Epithelial cell of proximal tubule (primary cell): ENCODE measurements at regions not wholly inside any gene's neighbourhood (a gene's known extent, or its start where the extent isn't known, plus 50 kb on each side); places are given as distances from the start of the nearest gene placed in this dataset.

Source experiments
- DNase-seq: peaks from one replicate; pipeline ENCODE4 v3.0.0-alpha.2; 2011; ENCODE audit warnings: low read depth
- H3K4me3 ChIP-seq: 2 replicates; pipeline ENCODE4 v1.5.1; 2011; ENCODE audit warnings: low read depth, mild to moderate bottlenecking, low read length
- CTCF ChIP-seq: conservative IDR thresholded peaks from 2 replicates; pipeline ENCODE4 v1.5.1; 2012; ENCODE audit warnings: low read depth, mild to moderate bottlenecking, low read length

- no peak for TF ChIP-seq CTCF
- no peak overlapping the region for H3K4me3 ChIP-seq
- no peak for DNase-seq
These were observed 57.5 kb upstream of the TMCC3 start for GRCh38 chr12:94707892-94708291.

GRCh38 chr12:94707036-94707435 is 56.7 kb upstream of the TMCC3 start:
- no peak overlapping the region for H3K4me3 ChIP-seq
- no peak for TF ChIP-seq CTCF
- DNase-seq: no peak

DNA sequence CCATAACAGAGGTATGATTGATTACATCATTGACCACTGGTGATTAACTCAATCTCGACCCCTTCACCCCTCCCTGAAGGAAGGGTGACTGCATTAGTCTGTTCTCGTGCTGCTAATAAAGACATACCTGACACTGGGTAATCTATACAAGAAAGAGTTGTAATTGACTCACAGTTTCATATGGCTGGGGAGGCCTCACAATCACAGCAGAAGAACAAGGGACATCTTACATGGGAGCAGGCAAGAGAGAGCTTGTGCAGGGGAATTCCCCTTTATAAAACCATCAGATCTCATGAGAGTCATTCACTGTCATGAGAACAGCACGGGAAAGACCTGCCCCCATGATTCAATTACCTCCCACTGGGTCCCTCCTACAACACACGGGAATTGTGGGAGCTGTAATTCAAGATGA is 55.9 kb upstream of the TMCC3 start:
- H3K4me3 ChIP-seq: no peak overlapping the region
- no peak for TF ChIP-seq CTCF
- no peak for DNase-seq

DNA sequence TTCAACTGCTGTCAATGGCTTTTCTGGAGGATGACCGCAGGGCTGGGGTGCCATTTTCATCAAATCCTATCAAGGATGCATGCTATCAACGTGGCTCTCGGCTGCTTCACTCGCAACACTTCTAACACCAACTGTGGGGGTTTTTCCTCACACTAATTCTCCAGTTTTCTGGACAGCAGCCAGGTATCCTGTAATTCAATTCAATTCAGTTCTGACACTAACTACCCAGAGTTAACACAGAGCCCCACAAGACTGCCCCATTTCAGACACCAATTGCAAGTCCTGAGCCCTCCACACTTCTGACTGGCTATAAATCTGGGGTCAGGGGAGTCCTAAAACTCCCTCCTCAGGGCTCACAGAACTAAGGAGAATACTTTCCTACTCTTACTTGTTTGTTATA is 55.3 kb upstream of the TMCC3 start:
- TF ChIP-seq CTCF: no peak
- H3K4me3 ChIP-seq: no peak overlapping the region
- DNase-seq: no peak

GRCh38 chr12:94704452-94705306 is 54.3 kb upstream of the TMCC3 start:
- no peak overlapping the region for H3K4me3 ChIP-seq
- DNase-seq: no peak

DNA sequence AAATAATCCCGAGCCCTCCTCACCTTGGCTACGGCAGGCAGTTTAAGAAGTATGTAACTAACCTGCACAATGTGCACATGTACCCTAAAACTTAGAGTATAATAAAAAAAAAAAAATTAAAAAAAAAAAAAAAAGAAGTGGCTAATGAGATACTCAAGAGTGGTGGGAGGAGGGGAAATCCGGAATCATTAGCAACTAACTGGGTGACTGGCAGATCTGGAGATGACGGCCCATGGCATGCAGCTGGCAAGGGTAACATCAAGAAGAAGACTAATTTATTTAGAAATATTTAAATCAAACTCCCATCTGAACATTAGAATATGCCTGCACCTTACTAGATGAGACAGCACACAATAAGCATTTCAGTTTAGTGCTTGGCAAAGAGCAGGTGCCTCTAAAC is 52.3 kb upstream of the TMCC3 start:
- TF ChIP-seq CTCF: no peak
- H3K4me3 ChIP-seq: no peak overlapping the region
- no peak for DNase-seq

More at GRCh38 chr12:94704452-94705306, 54.3 kb upstream of the TMCC3 start:
- TF ChIP-seq CTCF: no peak

DNA sequence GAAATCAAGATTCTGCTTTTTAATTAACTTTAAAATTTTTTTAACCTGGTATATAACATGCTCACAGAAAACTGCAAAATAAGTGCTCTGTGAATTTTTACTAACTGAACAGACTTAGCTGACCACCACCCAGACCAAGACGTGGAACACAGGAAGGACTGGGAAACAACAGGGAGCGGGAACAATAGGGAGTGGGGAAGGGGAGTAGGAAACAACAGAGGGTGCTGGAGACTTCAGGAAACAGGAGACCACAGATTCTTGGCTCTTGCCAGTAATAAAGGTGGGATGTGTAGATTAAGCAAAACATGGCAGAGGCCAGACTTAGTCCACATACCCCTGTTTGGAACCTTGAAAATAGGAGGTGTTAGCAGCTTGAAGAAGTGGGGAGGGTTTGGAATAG is 51.4 kb upstream of the TMCC3 start:
- no peak for TF ChIP-seq CTCF
- H3K4me3 ChIP-seq: no peak overlapping the region
- no peak for DNase-seq
